GM19025 (cell line): ENCODE measurements at regions not wholly inside any gene's neighbourhood (a gene's known extent, or its start where the extent isn't known, plus 50 kb on each side); places are given as distances from the start of the nearest gene placed in this dataset.

Experiments used
- ATAC-seq: cut with Tn5 transposase; IDR thresholded peaks from one replicate; pipeline ENCODE4 v1.9.1; 2021; ENCODE audit warnings: mild to moderate bottlenecking, low read depth, moderate library complexity; ENCODE audit not compliant: unreplicated experiment

DNA sequence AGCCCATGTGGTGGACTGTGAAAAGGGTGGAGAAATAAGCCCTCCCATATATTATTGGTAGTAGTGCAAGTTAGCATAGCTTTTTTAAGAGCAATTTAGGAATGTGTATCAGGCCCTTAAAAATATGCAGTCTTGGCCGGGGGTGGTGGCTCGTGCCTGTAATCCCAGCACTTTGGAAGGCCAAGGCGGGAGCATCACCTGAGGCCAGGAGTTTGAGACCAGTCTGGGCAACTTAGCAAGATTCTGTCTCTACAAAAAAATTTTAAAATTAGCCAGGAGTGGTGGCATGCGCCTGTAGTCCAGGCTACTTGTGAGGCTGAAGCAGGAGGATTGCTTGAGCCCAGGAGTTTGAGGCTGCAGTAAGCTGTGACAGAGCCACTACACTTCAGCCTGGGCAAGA, 64.2 kb upstream of the BCAT1 start:
- no peak for ATAC-seq

DNA sequence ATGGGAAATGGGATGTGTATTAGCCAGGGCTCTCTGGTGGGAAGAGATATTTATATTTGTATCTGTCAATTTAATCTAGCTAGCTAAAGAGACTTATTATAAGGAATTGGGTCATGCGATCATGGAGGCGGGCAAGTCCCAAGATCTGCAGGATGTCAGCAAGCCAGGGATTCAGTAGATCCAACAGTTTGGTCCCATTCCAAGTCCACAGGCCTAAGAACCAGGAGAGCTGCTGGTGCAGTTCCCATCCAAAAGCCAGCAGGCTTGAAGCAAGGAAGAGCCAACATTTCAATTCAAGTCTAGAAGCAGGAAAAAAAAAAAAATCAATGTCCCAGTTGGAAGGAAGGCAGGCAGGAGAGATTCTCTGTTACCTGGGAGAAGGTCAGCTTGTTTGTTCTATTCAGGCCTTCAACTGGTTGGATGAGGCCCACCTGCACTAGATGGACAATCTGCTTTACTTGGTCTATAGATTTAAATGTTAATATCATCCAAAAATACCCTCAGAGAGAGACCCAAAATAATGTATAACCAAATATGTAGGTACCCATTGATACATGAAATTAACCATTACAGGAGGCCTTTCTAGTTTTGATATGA, 60.7 kb upstream of the BCAT1 start:
- ATAC-seq, result no peak

DNA sequence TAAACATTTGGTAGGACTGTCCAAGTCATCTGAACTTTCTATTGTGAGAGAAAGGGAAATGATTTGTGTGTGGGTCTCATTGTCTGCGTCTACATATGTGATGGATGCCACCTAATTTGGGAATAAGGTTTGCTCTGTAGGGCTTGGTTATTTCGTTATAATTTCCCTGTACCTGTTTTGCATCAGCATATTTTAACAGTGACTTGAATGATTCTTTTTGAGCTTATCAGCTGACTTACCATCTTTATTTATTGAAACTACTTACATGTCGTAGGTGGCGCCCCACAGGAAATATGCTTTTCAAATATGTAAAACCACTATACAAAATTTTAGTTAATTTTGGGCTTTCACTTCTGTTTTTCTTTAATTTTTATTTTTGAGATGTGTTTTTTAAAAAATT, 56.5 kb upstream of the BCAT1 start:
- peak; percentile 43 for ATAC-seq

DNA sequence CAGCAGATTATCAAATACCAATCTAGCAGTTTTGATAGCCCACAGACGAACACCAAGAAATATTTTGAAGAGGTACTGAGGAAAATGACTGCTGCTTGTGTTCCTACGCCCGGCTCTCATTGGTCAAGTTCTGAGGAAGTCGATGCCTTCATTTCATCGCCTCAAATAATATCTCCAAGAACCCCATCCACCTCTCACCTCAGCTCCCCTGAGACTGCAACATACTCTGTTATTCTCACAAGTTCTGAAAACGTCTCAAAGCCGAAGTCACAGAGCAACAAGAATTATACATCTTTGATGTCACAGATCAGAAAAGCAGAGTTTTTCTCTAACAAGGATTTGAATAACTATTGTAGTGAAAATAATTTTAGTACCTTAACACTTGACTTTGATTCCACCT, 55.5 kb upstream of the BCAT1 start:
- ATAC-seq, result peak; percentile 32

DNA sequence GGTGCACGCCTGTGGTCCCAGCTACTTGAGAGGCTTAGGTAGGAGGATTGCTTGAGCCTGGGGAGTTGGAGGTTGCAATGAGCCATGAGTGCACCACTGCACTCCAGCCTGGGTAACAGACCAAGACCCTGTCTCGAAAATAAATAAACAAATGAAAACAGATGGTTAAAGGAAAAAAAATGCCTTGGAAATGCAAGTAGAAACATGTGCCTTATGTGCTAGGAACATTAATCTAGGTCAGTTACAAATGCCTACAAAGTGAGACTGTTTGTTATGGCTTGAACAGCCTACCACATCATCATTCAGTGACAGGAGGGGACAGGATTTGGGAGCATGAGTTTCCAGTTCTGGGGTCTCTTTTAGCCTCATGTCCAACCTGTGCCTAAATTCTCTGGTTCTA, 52.4 kb upstream of the BCAT1 start:
- no peak for ATAC-seq
